ENCODE measurements at regions not wholly inside any gene's neighbourhood (a gene's known extent, or its start where the extent isn't known, plus 50 kb on each side); places are given as distances from the start of the nearest gene placed in this dataset.
"Not testable (repeated sequence)": the region's sequence is repeated elsewhere in the genome, so short reads cannot be mapped to it uniquely, and the experiment has no call there.

GRCh38 chr4:118634126-118634875 lies 50.9 kb upstream of the METTL14 start:
- H3K4me3 ChIP-seq (ENCODE audit: low read length); DNase-seq (ENCODE audit: low read depth): not testable (repeated sequence)
